DOHH2 (cell line): ENCODE measurements at regions not wholly inside any gene's neighbourhood (a gene's known extent, or its start where the extent isn't known, plus 50 kb on each side); places are given as distances from the start of the nearest gene placed in this dataset.

ENCODE experiments used
- H3F3A ChIP-seq: fragments of 200-600 bp; sonication (generic), shearing (Covaris generic); 2 replicates; pipeline ENCODE4 v1.6.0; 2016; ENCODE audit warnings: antibody characterized with exemption, mild to moderate bottlenecking; ENCODE audit not compliant: control insufficient read depth, insufficient read depth
- H3K27ac ChIP-seq: fragments of 200-600 bp; sonication (generic); 2 replicates; pipeline ENCODE4 v1.5.1; 2014; ENCODE audit warnings: low read depth, mild to moderate bottlenecking, low read length, moderate library complexity
- H3K27me3 ChIP-seq: fragments of 200-600 bp; sonication (generic); 2 replicates; pipeline ENCODE4 v1.6.1; 2014; ENCODE audit warnings: mild to moderate bottlenecking, low read length, mixed read lengths; ENCODE audit not compliant: control insufficient read depth
- H3K36me3 ChIP-seq: fragments of 200-600 bp; sonication (generic); 2 replicates; pipeline ENCODE4 v1.6.1; 2014; ENCODE audit warnings: mild to moderate bottlenecking, low read length, moderate library complexity, mixed read lengths; ENCODE audit not compliant: control insufficient read depth
- H3K4me1 ChIP-seq: fragments of 200-600 bp; sonication (generic); 2 replicates; pipeline ENCODE4 v1.6.1; 2014; ENCODE audit warnings: mild to moderate bottlenecking, low read length, mixed read lengths; ENCODE audit not compliant: control insufficient read depth
- H3K4me2 ChIP-seq: fragments of 200-600 bp; sonication (generic); 2 replicates; pipeline ENCODE4 v1.6.0; 2014; ENCODE audit warnings: mild to moderate bottlenecking, low read length, moderate library complexity
- H3K4me3 ChIP-seq: fragments of 200-600 bp; sonication (generic); 2 replicates; pipeline ENCODE4 v1.5.1; 2014; ENCODE audit warnings: mild to moderate bottlenecking, low read length, mixed read lengths
- H3K79me2 ChIP-seq: fragments of 200-600 bp; sonication (generic); 2 replicates; pipeline ENCODE4 v1.6.1; 2014; ENCODE audit warnings: mild to moderate bottlenecking, low read length, mixed read lengths; ENCODE audit not compliant: control insufficient read depth
- H3K9me2 ChIP-seq: fragments of 200-600 bp; sonication (generic); replicated peaks from 2 replicates; pipeline ENCODE4 v1.6.1; 2014; ENCODE audit warnings: mild to moderate bottlenecking, low read length, mixed read lengths; ENCODE audit not compliant: control insufficient read depth
- H3K9me3 ChIP-seq: fragments of 200-600 bp; sonication (generic); 2 replicates; pipeline ENCODE4 v1.6.1; 2014; ENCODE audit warnings: antibody characterized with exemption, low read length, mixed read lengths; ENCODE audit not compliant: control insufficient read depth, insufficient read depth
- H4K20me1 ChIP-seq: fragments of 200-600 bp; sonication (generic); 2 replicates; pipeline ENCODE4 v1.6.0; 2014; ENCODE audit warnings: low read depth, mild to moderate bottlenecking, antibody characterized with exemption, low read length, moderate library complexity; ENCODE audit not compliant: control insufficient read depth, insufficient read depth
- EZH2phosphoT487 ChIP-seq: fragments of 200-600 bp; sonication (generic); IDR thresholded peaks from 2 replicates; pipeline ENCODE4 v1.6.1; 2017; ENCODE audit warnings: borderline replicate concordance, mild to moderate bottlenecking, antibody characterized with exemption, low read length, moderate library complexity, mixed read lengths
- TF ChIP-seq, protein P1 (sequence below): fragments of 200-600 bp; sonication (generic); IDR thresholded peaks from one replicate; pipeline ENCODE4 v1.5.1; 2014; ENCODE audit warnings: antibody characterized with exemption, mild to moderate bottlenecking, low read depth, low read length; ENCODE audit not compliant: poor library complexity, severe bottlenecking

DNA sequence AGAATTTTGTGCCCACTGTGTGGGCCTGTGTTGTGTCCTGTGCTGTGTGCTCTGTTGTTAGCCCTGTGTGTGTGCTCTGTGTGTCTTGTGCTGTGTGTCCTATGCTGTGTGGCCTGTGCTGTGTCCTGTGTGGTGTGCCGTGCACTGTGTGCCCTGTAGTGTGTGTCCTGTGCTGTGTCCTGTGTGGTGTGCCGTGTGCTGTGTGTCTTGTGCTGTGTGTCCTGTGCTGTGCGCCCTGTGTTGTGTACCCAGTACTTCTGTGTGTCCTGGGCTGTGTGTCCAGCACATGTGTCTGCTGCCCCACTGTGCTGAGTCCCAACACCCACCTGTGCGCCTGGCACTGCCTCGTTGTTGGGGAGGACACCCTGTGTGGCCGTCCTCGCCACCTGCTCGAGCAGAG lies 53.2 kb upstream of the CHRNA7 start:
- H3K27me3 ChIP-seq = peaks cover 4% of the 10 kb centered on the region; the same call in 1 of the 2 replicates
- no peaks in the 10 kb centered on the region for H3K79me2 ChIP-seq
- no peaks in the 10 kb centered on the region for H3F3A ChIP-seq
- TF ChIP-seq, protein P1, sequence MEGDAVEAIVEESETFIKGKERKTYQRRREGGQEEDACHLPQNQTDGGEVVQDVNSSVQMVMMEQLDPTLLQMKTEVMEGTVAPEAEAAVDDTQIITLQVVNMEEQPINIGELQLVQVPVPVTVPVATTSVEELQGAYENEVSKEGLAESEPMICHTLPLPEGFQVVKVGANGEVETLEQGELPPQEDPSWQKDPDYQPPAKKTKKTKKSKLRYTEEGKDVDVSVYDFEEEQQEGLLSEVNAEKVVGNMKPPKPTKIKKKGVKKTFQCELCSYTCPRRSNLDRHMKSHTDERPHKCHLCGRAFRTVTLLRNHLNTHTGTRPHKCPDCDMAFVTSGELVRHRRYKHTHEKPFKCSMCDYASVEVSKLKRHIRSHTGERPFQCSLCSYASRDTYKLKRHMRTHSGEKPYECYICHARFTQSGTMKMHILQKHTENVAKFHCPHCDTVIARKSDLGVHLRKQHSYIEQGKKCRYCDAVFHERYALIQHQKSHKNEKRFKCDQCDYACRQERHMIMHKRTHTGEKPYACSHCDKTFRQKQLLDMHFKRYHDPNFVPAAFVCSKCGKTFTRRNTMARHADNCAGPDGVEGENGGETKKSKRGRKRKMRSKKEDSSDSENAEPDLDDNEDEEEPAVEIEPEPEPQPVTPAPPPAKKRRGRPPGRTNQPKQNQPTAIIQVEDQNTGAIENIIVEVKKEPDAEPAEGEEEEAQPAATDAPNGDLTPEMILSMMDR = no peak
- no peak for TF ChIP-seq EZH2phosphoT487
- H4K20me1 ChIP-seq = no peaks in the 10 kb centered on the region
- H3K4me3 ChIP-seq = no peak overlapping the region
- H3K9me3 ChIP-seq = no peaks in the 10 kb centered on the region
- H3K27ac ChIP-seq = no peak overlapping the region
- no peaks in the 10 kb centered on the region for H3K4me1 ChIP-seq
- H3K36me3 ChIP-seq = no peaks in the 10 kb centered on the region
- H3K4me2 ChIP-seq = no peak overlapping the region
- H3K9me2 ChIP-seq = no peaks in the 10 kb centered on the region

GRCh38 chr15:31977812-31978661 lies 52.3 kb upstream of the CHRNA7 start:
- Histone ChIP-seq H4K20me1 (no peaks in the 10 kb centered on the region), H3K4me2 (no peak overlapping the region), H3K27me3 (peaks cover 4% of the 10 kb centered on the region; the same call in 1 of the 2 replicates), H3K9me3 (no peaks in the 10 kb centered on the region), H3K79me2 (no peaks in the 10 kb centered on the region), H3K9me2 (no peaks in the 10 kb centered on the region), H3K4me1 (no peaks in the 10 kb centered on the region), H3F3A (no peaks in the 10 kb centered on the region), H3K27ac (no peak overlapping the region), H3K36me3 (no peaks in the 10 kb centered on the region), H3K4me3 (no peak overlapping the region)
- TF ChIP-seq, protein P1 = peak; percentile 87
- TF ChIP-seq EZH2phosphoT487 = no peak
